Neural crest cell (in vitro differentiated cells): ENCODE measurements at regions not wholly inside any gene's neighbourhood (a gene's known extent, or its start where the extent isn't known, plus 50 kb on each side); places are given as distances from the start of the nearest gene placed in this dataset.

Experiments used
- DNase-seq: peaks from one replicate; pipeline ENCODE4 v3.0.0; 2021; ENCODE audit warnings: low read depth, mixed read lengths, low spot score
- H3K27ac Mint-ChIP-seq: one replicate; pipeline ENCODE4 v1.8.0; 2021; ENCODE audit warnings: mild to moderate bottlenecking, mixed read lengths; ENCODE audit not compliant: unreplicated experiment
- H3K27me3 Mint-ChIP-seq: 2 replicates; pipeline ENCODE4 v1.8.0; 2021; ENCODE audit warnings: low read depth, mild to moderate bottlenecking, mixed read lengths
- H3K36me3 Mint-ChIP-seq: 2 replicates; pipeline ENCODE4 v1.8.0; 2021; ENCODE audit warnings: low read depth, mild to moderate bottlenecking, mixed read lengths
- H3K4me1 Mint-ChIP-seq: 2 replicates; pipeline ENCODE4 v1.8.0; 2021; ENCODE audit warnings: mixed read lengths
- H3K4me3 Mint-ChIP-seq: one replicate; pipeline ENCODE4 v1.8.0; 2021; ENCODE audit warnings: mild to moderate bottlenecking, mixed read lengths
- H3K9me3 Mint-ChIP-seq: 2 replicates; pipeline ENCODE4 v1.8.0; 2021; ENCODE audit warnings: mixed read lengths
- TF ChIP-seq, protein P1 (sequence below): fragments of 200-600 bp; sonication (generic); conservative IDR thresholded peaks from 2 replicates; pipeline ENCODE4 v1.5.0; 2021; ENCODE audit warnings: antibody characterized with exemption, mild to moderate bottlenecking

DNA sequence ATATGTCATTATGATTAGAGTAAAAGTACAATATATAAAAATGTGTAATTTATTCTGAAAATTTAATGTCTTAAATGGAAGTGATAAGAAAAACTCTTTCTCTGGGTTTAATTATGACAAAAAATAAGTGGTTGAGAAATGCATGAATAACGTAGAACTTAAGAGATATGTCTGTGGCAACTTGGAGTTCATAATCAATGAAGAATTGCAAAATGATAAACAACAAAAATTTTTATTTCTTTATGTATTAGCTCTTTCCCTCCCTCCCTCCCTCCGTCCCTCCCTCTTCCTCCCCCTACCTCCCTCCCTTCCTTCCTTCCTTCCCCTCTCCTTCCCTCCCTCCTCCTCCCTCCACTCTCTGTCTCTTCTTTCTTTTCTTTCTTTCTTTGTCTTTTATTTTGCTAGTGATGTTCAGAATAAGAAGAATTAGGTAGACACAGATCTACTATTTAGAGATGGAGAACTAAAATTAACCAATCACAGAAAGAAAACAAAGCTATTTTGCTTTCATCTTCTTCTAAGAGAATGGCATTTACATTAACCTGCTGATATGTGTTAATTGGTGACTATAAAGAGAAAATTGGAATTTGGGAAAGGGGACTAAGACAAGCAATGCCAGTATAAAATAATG, 96.3 kb upstream of the PDC start:
- H3K4me1 Mint-ChIP-seq: no peaks in the 10 kb centered on the region
- H3K4me3 Mint-ChIP-seq: no peak overlapping the region
- H3K9me3 Mint-ChIP-seq: peaks cover 3% of the 10 kb centered on the region
- H3K36me3 Mint-ChIP-seq: no peaks in the 10 kb centered on the region
- DNase-seq: no peak
- TF ChIP-seq, protein P1, sequence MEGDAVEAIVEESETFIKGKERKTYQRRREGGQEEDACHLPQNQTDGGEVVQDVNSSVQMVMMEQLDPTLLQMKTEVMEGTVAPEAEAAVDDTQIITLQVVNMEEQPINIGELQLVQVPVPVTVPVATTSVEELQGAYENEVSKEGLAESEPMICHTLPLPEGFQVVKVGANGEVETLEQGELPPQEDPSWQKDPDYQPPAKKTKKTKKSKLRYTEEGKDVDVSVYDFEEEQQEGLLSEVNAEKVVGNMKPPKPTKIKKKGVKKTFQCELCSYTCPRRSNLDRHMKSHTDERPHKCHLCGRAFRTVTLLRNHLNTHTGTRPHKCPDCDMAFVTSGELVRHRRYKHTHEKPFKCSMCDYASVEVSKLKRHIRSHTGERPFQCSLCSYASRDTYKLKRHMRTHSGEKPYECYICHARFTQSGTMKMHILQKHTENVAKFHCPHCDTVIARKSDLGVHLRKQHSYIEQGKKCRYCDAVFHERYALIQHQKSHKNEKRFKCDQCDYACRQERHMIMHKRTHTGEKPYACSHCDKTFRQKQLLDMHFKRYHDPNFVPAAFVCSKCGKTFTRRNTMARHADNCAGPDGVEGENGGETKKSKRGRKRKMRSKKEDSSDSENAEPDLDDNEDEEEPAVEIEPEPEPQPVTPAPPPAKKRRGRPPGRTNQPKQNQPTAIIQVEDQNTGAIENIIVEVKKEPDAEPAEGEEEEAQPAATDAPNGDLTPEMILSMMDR: no peak
- H3K27me3 Mint-ChIP-seq: no peaks in the 10 kb centered on the region
- no peak overlapping the region for H3K27ac Mint-ChIP-seq

DNA sequence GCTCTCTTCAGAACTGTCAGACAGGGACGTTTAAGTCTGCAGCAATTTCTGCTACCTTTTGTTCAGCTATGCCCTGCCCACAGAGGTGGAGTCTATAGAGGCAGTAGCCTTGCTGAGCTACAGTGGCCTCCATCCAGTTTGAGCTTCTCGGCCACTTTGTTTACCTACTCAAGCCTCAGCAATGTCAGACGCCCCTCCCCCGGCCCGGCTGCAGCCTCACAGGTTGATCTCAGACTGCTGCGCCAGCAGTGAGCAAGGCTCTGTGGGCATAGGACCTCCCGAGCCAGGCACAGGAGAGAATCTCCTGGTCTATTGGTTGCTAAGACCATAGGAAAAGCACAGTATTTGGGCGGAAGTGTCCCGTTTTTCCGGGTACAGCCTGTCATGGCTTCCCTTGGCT, 89.9 kb upstream of the PDC start:
- TF ChIP-seq, protein P1: no peak
- Mint-ChIP-seq H3K9me3 (peaks cover 10% of the 10 kb centered on the region), H3K27me3 (no peaks in the 10 kb centered on the region), H3K27ac (no peak overlapping the region), H3K4me3 (no peak overlapping the region), H3K36me3 (peaks cover 3% of the 10 kb centered on the region), H3K4me1 (no peaks in the 10 kb centered on the region)
- no peak for DNase-seq

- Mint-ChIP-seq H3K4me1 (no peaks in the 10 kb centered on the region), H3K4me3 (no peak overlapping the region), H3K27ac (no peak overlapping the region), H3K9me3 (no peaks in the 10 kb centered on the region), H3K36me3 (peaks cover 3% of the 10 kb centered on the region), H3K27me3 (no peaks in the 10 kb centered on the region)
- no peak for DNase-seq
- TF ChIP-seq, protein P1: no peak
These were observed 80.1 kb upstream of the PDC start for GRCh38 chr1:186541003-186541402.

GRCh38 chr1:186540521-186540920, 79.6 kb upstream of the PDC start:
- Mint-ChIP-seq H3K27me3 (no peaks in the 10 kb centered on the region), H3K9me3 (no peaks in the 10 kb centered on the region), H3K27ac (no peak overlapping the region), H3K36me3 (peaks cover 3% of the 10 kb centered on the region), H3K4me1 (no peaks in the 10 kb centered on the region), H3K4me3 (no peak overlapping the region)
- TF ChIP-seq, protein P1: no peak
- DNase-seq: no peak

DNA sequence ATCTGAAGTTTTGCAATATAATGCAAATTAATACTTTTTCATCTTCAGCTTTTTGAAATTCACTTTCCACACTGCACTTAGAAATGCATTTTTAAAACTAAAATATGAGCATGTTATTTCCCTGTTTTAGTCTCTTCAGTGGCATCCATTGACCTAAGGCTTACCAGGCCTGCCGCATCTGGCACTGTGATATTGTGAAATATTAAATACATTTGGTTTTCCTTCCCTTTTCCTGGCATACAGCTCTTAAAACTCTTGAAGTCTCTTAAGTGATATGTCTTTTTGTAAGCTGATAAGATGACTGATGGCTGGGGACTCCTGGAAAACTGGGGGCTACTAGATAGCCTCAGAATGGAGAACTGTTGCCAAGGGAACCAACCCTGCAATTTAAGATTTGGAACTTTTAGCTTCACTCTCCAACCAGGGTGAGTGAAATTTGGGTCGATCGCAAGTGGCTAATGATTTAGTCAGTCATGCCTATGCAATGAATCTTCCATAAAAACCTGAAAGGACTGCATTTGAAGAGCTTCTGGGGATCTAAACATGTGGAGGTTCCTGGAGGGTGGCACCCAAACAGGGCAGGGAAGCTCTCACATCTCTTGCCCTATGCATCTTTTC, 75.5 kb upstream of the PDC start:
- no peak for DNase-seq
- TF ChIP-seq, protein P1: no peak
- Mint-ChIP-seq H3K27ac (no peak overlapping the region), H3K4me3 (no peak overlapping the region), H3K36me3 (no peaks in the 10 kb centered on the region), H3K4me1 (no peaks in the 10 kb centered on the region), H3K9me3 (no peaks in the 10 kb centered on the region), H3K27me3 (no peaks in the 10 kb centered on the region)
